Neural cell (in vitro differentiated cells): ENCODE measurements at regions not wholly inside any gene's neighbourhood (a gene's known extent, or its start where the extent isn't known, plus 50 kb on each side); places are given as distances from the start of the nearest gene placed in this dataset.

Experiments used
- H2AFZ ChIP-seq: fragments of 200-600, 300-800 bp; sonication (generic), shearing (Covaris generic); 2 replicates; pipeline ENCODE4 v1.6.0; 2014; ENCODE audit warnings: low read depth, mild to moderate bottlenecking, antibody characterized with exemption, low read length, moderate library complexity
- H3F3A ChIP-seq: fragments of 200-600 bp; shearing (Covaris generic); 2 replicates; pipeline ENCODE4 v1.6.1; 2016; ENCODE audit warnings: mild to moderate bottlenecking, moderate library complexity, mixed read lengths, antibody characterized with exemption, low read length; ENCODE audit not compliant: insufficient read depth, poor library complexity, severe bottlenecking
- H3K27ac ChIP-seq: fragments of 200-600, 300-800 bp; sonication (generic), shearing (Covaris generic); 2 replicates; pipeline ENCODE4 v1.5.1; 2014; ENCODE audit warnings: mild to moderate bottlenecking, low read length, moderate library complexity
- H3K27me3 ChIP-seq: fragments of 300-800, 200-600 bp; sonication (generic), shearing (Covaris generic); 2 replicates; pipeline ENCODE4 v1.6.0; 2014; ENCODE audit warnings: mild to moderate bottlenecking, low read depth, low read length, moderate library complexity; ENCODE audit not compliant: insufficient read depth
- H3K36me3 ChIP-seq: fragments of 300-800, 200-600 bp; sonication (generic), shearing (Covaris generic); 2 replicates; pipeline ENCODE4 v1.5.1; 2014; ENCODE audit warnings: mild to moderate bottlenecking, antibody characterized with exemption, low read length, moderate library complexity; ENCODE audit not compliant: insufficient read depth
- H3K4me2 ChIP-seq: fragments of 300-800, 200-600 bp; sonication (generic), shearing (Covaris generic); 2 replicates; pipeline ENCODE4 v1.6.0; 2014; ENCODE audit warnings: mild to moderate bottlenecking, low read length
- H3K4me3 ChIP-seq: fragments of 300-800, 200-600 bp; sonication (generic), shearing (Covaris generic); 2 replicates; pipeline ENCODE4 v1.5.1; 2014; ENCODE audit warnings: mild to moderate bottlenecking, low read length, moderate library complexity
- H3K79me2 ChIP-seq: fragments of 200-600 bp; shearing (Covaris generic); replicated peaks from 2 replicates; pipeline ENCODE4 v1.6.0; 2014; ENCODE audit warnings: mild to moderate bottlenecking, low read length, moderate library complexity; ENCODE audit not compliant: insufficient read depth
- H3K9ac ChIP-seq: fragments of 300-800, 200-600 bp; sonication (generic), shearing (Covaris generic); 2 replicates; pipeline ENCODE4 v1.6.1; 2016; ENCODE audit warnings: mild to moderate bottlenecking, low read length, mixed read lengths
- H3K9me2 ChIP-seq: fragments of 200-600 bp; shearing (Covaris generic); 2 replicates; pipeline ENCODE4 v1.6.1; 2016; ENCODE audit warnings: mild to moderate bottlenecking, low read length, mixed read lengths; ENCODE audit not compliant: insufficient read depth
- H3K9me3 ChIP-seq: fragments of 200-600, 300-800 bp; sonication (generic), shearing (Covaris generic); 2 replicates; pipeline ENCODE4 v1.6.1; 2016; ENCODE audit warnings: mild to moderate bottlenecking, mixed run types, low read length, moderate library complexity, mixed read lengths
- H4K20me1 ChIP-seq: fragments of 200-600 bp; shearing (Covaris generic); 2 replicates; pipeline ENCODE4 v1.6.1; 2016; ENCODE audit warnings: mild to moderate bottlenecking, mixed run types; ENCODE audit not compliant: insufficient read depth
- CTCF ChIP-seq: fragments of 450-650 bp; IDR thresholded peaks from 2 replicates; pipeline ENCODE4 v1.5.1; 2014; ENCODE audit warnings: antibody characterized with exemption, mild to moderate bottlenecking, moderate library complexity; ENCODE audit not compliant: poor library complexity, severe bottlenecking
- EP300 ChIP-seq: fragments of 450-650 bp; conservative IDR thresholded peaks from 2 replicates; pipeline ENCODE4 v1.6.1; 2014; ENCODE audit warnings: antibody characterized with exemption, mild to moderate bottlenecking, moderate library complexity; ENCODE audit not compliant: poor library complexity, severe bottlenecking
- EZH2 ChIP-seq: fragments of 200-600, 300-800 bp; shearing (Covaris generic), sonication (generic); IDR thresholded peaks from 2 replicates; pipeline ENCODE4 v1.6.1; 2014; ENCODE audit warnings: antibody characterized with exemption, low read length, borderline replicate concordance, mild to moderate bottlenecking; ENCODE audit not compliant: insufficient read depth, poor library complexity, severe bottlenecking
- MXI1 ChIP-seq: fragments of 450-650 bp; conservative IDR thresholded peaks from 2 replicates; pipeline ENCODE4 v1.6.1; 2014; ENCODE audit warnings: antibody characterized with exemption, mild to moderate bottlenecking; ENCODE audit not compliant: poor library complexity, severe bottlenecking
- POLR2AphosphoS5 ChIP-seq: IDR thresholded peaks from 2 replicates; pipeline ENCODE4 v1.6.1; 2012
- RAD21 ChIP-seq: fragments of 450-650 bp; conservative IDR thresholded peaks from 2 replicates; pipeline ENCODE4 v1.6.1; 2014; ENCODE audit warnings: antibody characterized with exemption, mild to moderate bottlenecking, moderate library complexity
- REST ChIP-seq: IDR thresholded peaks from 2 replicates; pipeline ENCODE4 v1.6.1; 2012; ENCODE audit warnings: borderline replicate concordance
- TAF1 ChIP-seq: IDR thresholded peaks from 2 replicates; pipeline ENCODE4 v1.6.1; 2012; ENCODE audit warnings: low read depth

GRCh38 chr5:125497651-125498050 is 751.2 kb upstream of the ZNF608 start:
- Histone ChIP-seq H4K20me1 (no peaks in the 10 kb centered on the region), H3K9ac (no peak overlapping the region), H3K4me3 (no peak overlapping the region), H3K36me3 (no peaks in the 10 kb centered on the region), H3K9me3 (no peaks in the 10 kb centered on the region), H3K27me3 (no peaks in the 10 kb centered on the region), H3K27ac (no peak overlapping the region), H3K79me2 (no peaks in the 10 kb centered on the region), H2AFZ (no peak overlapping the region), H3K9me2 (no peaks in the 10 kb centered on the region), H3K4me2 (no peak overlapping the region), H3F3A (no peaks in the 10 kb centered on the region)
- TF ChIP-seq MXI1 (no peak), EZH2 (no peak), TAF1 (no peak), REST (no peak), EP300 (no peak)

- Histone ChIP-seq H3K27me3 (no peaks in the 10 kb centered on the region), H2AFZ (no peak overlapping the region), H3K9me3 (no peaks in the 10 kb centered on the region), H3K36me3 (no peaks in the 10 kb centered on the region), H3K9ac (no peak overlapping the region), H3K79me2 (no peaks in the 10 kb centered on the region), H3K9me2 (no peaks in the 10 kb centered on the region), H3K4me3 (no peak overlapping the region), H3F3A (no peaks in the 10 kb centered on the region), H3K27ac (no peak overlapping the region), H4K20me1 (no peaks in the 10 kb centered on the region), H3K4me2 (peak overlapping the region; percentile 27)
- no peak for TF ChIP-seq EZH2
- TF ChIP-seq POLR2AphosphoS5 = no peak
- TF ChIP-seq CTCF = no peak
- TF ChIP-seq TAF1 = no peak
- no peak for TF ChIP-seq REST
- no peak for TF ChIP-seq RAD21
- TF ChIP-seq EP300 = no peak
- no peak for TF ChIP-seq MXI1
Measured at GRCh38 chr5:125499636-125500332, 753.3 kb upstream of the ZNF608 start.
